ACHN (cell line): ENCODE measurements at regions not wholly inside any gene's neighbourhood (a gene's known extent, or its start where the extent isn't known, plus 50 kb on each side); places are given as distances from the start of the nearest gene placed in this dataset.

Experiments used
- DNase-seq: peaks from one replicate; pipeline ENCODE4 v3.0.0-alpha.2; 2015
- in situ Hi-C: cut with HindIII; loops from 2 replicates; pipeline ENCODE4 v1.10.0; 2017; ENCODE audit warnings: low sequenced_read_pairs, low pct_ligation_motif_present, low pct_unique_long_range_greater_than_20kb

DNA sequence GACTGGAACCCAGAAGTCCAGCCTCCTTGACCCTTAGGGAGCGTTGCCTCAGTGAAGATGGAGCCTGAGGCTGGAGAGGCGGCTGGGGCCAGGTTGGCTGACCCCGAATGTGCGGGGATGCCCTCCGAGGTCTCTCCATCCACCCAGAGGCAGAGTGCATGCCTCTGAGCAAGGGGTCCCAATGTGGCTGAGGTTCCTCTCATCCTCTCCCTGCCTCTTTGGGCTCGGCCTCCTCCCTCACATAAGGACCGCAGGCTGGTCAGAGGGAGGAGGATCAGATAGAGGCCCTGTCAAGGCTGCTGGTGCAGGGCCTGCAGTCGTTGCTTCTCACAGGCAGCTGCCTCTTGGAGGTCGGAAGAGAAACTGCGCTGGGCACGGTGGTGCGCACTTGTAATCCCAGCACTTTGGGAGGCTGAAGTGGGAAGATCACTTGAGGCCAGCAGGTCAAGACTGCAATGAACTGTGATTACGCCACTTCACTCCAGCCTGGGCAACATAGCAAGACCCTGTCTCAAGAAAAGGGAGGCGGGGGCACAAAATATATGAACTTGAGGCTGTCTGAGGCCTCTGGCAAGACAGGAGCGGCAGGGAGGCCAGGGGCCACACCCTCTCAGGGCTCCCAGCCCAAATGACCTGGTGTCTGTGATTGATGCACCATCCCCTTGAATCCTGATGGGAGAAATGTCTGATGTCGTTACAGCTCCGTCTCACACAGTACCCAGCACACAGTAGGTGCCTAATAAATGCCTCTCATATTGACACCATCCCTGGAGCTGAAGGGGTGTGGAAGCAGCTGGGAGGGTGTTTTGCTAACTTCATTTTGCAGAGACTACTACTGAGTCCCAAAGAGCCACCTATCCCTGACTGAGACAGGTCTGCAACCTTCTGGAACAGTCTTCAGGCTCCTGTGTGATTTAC lies 220.1 kb upstream of the GSE1 start:
- in situ Hi-C loops = no loop called here
- no peak for DNase-seq

DNA sequence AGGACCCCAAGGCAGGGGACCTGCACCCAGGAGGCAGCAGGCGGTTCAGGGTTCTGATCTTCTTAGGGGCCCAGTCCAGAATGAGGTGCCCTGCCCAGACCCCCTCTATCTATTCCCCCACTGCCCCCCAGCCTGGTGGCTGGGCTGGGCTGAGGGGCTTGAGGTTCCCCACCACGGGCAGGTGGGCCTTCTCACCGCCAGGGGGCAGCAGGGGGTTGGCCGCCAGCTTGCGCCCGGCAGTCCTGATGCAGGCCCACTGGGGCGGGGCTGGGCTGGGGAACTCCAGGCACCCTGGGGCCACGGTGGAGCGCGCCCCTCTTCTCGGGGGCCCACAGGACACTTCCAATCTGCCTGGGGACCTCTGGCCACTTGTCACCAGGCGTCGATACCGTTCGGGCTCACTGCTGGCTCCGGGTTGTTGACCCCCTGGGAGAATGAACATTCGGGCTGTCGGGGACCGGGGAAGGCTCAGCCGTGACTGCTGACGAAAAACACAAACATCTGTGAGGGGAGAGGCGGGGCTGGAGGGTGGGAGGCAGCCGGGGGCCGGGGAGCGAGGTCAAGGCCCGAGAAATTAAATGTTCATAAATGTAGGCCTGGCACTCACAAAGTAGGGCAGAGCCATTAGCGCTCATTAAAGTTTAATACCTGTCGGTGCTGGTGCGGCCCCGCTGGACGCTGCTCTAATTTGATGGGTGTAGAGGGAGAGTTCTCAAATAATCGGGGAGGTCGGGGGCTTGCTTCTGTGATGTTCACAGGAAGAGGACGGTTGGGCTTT lies 219.3 kb upstream of the GSE1 start:
- peak; percentile 28 for DNase-seq
- in situ Hi-C loops = no loop called here

DNA sequence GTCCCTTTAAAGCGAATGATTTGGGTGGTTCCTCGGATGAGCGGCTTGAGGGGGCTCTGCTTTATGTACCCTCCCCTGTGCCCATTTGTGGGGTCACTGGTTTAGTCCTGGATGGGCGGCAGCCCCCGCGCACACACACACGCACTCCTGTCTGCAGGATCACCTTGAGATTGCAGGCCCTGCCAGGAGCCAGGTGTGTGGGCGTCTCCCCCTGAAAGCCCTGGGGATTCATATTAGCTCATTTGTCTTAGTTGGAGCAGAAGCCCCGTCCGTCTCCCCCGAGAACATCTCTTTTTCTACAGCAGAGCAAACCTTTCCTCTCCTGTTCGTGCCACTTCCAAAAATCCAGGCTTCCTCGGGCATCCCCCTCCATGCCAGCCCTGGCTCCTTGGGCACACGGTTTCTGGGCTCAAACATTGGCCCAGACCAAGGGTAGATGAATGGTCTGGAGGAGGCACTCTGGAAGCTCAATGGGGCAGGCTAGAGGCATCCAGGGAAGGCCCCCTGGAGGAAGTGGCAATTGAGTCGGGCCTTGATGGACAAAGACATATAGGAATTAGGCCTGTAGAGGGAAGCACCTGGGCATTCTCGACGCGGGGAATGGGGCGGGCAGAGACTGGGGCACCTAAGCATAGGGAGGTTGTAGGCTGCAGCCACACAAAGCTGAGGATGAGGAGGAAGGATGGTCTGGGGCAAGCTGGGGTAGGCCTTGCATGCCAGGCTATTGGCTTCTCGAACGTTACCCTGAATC lies 218.5 kb upstream of the GSE1 start:
- in situ Hi-C loops = no loop called here
- DNase-seq = no peak

DNA sequence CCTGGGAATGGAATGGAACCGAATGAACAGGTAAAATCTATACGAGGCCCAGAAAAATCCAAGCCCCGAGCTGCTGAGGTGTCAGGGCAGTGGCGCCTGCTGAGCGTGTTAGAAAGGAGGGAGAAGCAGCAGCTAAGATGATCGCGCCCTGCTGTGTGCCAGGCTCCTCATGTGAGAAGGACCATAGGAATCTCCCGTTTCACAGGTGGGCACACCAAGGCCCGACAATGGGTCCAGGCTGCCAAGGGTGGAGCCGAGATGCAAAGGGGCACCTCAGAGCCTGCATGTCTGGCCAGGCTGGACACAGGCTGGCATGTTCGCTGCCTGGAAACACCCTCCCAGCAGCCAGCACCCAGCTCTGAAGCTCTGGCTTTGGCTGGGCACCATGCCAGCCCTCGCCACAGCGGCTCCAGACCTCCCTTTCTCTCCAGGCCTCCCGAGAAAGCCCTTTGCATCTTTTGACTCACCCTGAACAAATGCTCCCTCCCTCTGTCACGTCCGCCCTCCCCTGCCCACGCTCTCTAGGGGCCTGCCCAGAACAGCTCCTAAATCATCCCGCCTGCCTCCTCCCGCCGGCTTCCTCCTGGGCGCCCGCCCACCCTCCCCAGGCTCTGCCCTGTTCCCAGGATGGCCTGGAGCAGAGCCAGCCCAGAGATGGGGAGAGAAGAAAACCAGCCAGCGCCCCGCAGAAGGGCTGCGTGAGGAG lies 217.8 kb upstream of the GSE1 start:
- in situ Hi-C loops = no loop called here

DNA sequence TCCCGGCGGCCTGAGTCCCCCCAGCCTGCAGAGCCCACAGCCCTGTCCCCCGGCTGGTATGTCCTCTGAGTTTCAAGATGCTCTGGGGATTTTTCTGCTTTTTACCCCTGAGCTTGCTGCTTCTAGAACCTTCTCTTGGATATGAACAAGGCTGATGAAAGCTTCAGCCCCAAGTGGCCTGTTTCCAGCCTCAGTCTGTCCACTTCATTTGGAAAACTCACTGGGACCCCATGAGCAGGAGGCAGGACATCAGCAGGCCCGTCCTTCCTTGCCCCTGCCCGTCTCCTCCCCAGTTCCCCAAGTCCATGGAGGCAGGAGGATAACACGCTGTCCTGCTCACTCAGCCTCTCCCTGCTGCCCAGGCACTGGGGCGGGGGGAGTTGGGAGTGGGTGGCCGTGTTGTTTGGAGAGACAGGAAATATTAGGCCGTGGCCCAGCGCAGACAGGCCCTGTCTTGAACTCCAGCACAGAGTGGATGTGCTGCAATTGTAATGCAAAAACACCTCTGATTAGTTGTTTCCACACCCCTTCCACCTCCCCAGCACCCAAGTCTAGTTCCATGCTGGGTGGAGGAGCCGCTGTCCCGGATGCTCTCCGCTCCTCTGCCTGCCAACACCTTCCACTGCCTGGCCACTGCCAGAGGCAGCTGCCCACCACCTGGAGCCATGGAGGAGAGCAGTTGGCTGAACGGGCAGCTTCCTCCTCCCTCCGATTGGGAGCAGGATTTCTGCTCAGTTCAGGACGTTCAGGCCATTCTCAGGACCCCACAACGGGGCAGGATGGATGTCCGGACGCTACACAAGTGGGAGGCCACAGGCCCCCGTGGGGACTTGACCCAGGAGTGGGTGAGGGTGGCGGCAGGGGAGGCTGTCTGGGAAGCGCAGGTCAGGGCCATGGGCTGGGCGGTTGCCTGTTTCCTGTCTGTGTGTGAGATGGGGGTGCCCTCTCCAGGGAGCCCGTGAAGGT lies 216.9 kb upstream of the GSE1 start:
- in situ Hi-C loops = no loop called here
- no peak for DNase-seq

More for the DNA sequence above, 217.8 kb upstream of the GSE1 start:
- peak; percentile 99 for DNase-seq

DNA sequence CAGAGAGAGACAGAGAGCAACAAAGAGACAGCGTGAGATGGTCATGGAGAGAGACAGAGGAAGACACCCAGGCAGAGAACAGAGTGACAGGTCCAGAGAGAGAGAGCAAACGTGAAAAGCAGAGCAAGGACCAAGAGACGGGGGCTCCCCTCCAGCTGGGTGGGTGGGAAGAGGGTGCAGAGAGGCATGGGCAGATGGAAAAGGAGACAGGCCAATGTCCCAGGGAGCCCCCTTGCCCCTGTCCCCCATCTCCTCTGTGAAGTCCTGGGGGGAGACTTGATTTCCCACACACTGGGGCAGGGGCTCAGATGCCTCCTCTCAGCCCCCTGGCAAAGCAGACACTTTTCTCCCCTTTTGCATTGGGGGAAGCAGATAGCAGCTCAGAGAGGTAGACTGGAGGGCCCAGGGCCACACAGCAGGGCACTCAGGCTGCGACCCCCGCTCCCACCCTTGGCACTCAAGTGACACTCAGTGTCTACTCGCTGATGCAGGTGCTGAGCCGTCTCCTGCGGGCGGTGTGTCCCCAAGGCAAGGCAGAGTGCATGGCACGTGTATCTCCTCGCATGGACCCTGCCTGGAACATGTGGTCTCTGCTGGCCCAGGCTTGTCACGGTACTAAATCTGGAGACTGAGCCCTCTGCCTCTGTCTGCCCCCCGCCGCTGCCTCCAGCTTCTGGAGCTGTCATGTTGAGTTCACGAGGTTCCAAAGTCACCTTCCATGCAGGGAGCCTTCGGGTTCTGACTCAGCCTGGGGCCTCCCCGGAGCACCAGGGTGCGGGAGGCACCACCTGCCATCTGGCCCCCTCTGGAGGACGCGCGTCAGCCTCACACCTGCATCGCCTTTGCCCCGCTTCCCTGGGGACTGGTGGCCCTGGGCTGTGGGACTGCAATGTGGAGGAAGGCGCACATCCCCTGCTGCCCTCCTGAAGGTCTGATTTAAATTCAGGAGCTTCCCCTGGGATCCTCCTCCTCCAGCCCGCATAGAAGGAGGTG lies 215.9 kb upstream of the GSE1 start:
- in situ Hi-C loops = no loop called here
- DNase-seq = peak; percentile 70

DNA sequence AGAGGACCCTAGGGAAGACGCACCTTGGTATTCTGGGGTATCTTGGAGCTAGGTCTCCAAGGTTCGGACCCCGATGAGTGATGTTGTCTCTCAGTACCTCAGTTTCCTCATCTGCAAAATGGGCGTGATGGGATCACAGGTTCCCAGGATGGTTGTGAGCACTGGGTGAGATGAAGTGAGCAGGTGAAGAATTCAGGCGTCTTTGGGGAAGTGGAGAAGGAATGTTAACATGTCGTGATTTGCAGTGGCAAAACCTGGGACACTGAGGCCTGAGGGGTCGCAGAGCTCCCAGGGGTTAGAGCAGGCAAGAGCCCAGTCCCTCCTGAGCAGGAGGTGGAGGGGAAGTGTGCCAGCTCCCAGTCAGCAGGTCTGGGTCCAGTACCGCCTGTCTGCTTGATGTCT lies 215.1 kb upstream of the GSE1 start:
- no peak for DNase-seq
- in situ Hi-C loops = no loop called here

DNA sequence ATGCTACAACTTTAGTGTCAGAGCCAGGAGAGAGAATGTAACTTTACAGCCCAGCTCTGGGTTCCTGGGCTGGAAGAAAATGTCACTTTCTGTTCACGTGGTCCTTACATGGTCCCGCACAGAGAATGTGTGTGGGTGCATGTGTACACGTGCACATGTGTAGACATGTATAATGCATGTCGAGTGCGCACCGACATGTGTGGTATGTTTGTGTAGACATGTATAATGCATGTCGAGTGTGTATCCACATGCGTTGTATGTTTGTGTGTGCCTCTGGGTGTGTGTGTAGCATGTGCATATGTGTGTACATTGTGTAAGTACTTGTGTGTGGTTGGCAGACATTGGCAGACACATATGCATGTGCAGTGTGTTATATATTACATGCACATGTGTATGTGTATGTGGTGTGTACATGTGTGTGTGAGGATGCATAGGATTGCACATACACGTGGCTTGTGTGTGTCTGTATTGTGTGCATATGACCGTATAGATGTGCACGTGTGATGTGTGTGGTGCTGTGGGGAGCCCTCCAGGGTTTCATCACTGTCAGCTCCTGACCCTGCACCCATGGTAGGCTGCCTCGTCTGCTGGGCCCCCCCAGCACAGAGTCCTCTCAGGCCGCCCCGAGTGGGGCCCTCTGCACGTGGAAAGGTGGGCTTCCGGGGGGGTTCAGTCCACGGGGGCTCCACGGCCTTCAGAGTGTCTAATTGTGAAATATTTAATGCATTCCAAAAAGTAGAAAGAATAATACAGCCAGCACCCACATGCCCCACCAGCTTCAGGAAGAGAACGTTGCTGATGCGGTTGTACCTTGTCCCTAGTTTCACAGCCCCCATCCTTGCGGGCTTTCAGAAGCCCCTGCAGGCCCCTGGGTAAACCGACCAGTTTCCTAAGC lies 214.2 kb upstream of the GSE1 start:
- in situ Hi-C loops = no loop called here

DNA sequence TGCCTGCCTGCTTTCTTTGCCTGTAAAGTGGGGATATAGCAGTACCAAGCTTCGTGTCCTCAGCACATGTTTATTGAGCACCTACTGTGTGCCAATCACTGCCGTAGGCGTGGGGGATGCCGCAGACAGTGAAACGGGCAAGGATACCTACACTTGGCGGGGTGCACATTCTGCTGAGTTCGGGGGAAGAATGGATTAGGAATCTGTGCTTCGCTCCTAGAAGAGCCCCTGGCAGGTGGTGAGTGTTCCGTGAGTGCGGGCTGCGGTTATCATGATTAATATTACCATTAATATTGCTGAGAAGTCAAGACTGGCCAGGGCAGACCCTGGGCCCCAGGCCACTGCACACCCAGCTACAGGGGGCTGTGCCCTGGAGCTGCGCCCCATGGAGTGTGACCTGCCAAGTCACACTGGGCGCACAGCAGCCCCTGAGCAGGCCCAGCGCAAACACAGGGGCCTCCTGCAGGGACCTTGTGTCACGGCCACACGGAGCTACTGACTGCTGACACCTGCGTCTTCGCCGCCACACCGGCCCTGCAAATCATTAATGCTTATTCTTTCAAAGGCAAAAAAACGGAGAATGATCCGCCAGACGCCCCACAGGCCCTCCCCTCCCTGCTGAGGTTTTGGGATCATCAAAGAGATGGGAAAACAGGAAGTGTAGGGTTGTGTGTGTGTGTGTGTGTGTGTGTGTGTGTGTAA lies 213.4 kb upstream of the GSE1 start:
- no peak for DNase-seq
- in situ Hi-C loops = no loop called here

More for the DNA sequence above, 214.2 kb upstream of the GSE1 start:
- no peak for DNase-seq

DNA sequence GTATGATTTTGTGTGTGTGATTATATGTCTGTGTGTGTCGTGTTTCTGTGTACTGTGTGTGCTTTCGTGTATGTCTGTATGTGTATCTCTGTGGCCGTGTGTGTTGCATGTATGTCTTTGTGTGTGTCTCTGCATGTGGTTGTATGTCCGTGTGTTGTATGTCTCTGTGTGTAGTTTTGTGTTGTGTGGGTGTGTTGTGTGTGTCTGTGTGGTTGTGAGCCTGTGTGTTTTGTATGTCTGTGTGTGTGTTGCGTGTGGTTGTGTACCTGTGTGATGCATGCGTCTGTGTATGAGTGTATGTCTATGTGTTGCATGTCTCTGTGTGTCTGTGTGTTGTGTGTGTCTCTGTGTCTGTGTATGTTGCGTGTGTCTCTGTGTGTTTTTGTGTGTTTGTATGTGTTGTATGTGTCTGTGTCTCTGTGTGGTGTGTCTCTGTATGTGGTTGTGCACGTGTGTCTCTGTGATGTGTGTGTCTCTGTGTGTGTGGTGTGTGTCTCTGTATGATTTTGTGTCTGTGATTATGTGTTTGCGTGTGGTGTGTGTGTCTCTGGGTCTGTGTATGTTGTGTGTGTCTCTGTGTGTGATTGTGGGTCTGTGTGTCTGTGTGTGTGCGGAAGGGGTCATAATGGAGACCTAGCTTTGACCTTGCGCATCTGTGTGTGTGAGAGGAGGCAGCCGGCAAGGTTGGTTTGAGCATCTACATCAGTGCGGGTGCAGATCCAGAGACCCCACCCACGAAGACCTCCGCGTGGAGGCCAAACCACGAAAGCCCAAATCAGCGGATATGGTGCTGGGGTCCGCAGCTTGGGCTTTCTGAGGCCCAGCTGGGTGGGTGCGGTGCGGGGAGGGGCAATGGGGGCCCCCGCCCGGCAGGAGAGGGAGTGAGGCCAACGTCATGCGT lies 212.6 kb upstream of the GSE1 start:
- in situ Hi-C loops = no loop called here
- no peak for DNase-seq

DNA sequence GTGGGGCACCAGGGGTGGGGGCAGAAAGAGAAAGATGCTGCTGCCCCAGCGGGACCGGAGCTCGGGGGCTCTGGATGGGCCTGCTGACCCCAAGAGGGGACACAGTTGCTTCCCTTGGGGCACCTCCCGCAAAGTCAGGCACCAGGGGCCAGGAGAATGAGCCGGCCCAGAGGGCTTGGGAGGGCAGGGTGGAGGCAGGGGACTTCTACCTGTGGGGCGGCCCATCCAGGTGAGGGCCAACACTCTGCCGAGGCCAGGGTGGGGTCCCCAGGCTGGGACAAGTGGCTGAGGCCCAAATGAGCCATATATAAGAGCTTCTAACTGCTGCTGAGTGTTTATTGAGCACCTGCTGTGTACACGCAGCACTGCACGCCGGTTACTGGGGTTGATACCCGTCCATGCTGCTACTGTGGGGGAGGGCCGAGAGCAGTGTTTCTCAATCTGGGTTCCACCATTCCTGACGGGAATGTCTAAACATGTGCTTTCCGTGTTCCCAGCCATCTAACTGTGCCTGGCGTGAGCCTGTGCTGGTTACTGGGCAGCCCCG lies 211.7 kb upstream of the GSE1 start:
- in situ Hi-C loops = no loop called here

DNA sequence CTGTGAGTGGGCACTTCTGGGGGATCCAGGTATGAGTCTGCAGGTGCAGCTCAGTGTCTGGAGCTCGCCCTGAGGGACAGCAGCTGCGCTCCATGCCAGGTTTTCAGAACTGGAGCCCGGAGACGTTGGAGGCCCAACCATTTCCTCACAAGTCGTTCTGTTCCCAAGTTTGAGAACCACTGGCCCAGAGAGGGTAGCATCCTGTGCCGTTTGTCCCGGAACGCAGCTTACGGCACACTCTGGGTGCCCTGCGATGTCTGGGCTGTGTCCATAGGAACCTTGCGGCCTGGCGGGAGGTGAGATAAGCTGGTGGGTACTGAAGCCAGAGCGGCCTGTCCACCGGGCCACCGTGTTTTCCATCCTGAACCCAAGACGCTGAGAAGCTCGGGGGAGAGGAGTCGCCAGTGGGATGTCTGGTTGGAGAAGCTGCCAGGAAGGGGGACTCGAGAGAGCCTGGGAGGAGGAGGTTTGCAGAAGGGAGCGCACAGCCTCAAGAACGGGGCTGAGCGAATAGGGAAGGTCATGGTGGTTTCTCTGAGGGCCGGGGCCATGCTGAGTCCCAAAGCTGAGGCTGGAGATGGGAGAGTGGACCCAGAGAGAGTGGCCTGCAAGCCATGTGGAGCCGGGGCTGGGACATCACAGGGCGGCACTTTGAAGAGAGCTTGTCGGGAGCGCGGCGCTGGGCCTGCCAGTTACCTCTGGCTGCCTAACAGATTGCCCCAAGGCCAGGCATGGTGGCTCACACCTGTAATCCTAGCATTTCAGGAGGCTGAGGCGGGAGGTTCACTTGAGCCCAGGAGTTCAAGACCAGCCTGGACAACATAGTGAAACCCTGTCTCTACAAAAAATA lies 211.0 kb upstream of the GSE1 start:
- in situ Hi-C loops = no loop called here
- DNase-seq = no peak

More for the DNA sequence above, 211.7 kb upstream of the GSE1 start:
- no peak for DNase-seq
